GM12878 (cell line): ENCODE measurements at regions not wholly inside any gene's neighbourhood (a gene's known extent, or its start where the extent isn't known, plus 50 kb on each side); places are given as distances from the start of the nearest gene placed in this dataset.

Source experiments
- CEBPB ChIP-seq, 2 experiments: fragments of 150-350 bp in 1 of 2; IDR thresholded peaks; 2 replicates each; pipeline ENCODE4 v1.6.1; 2012 to 2014; ENCODE audit warnings: low read depth in 2 of 2, low read length in 2 of 2, borderline replicate concordance in 1 of 2, inconsistent platforms in 1 of 2
- CTCF ChIP-seq, 3 experiments: IDR thresholded peaks in 2 of 3; conservative IDR thresholded peaks in 1 of 3; 2 replicates each; pipeline ENCODE4 v1.5.1; 2011; ENCODE audit warnings: low read depth in 3 of 3, low read length in 3 of 3, mild to moderate bottlenecking in 3 of 3, control low read depth in 2 of 3, moderate library complexity in 2 of 3, inconsistent platforms in 1 of 3, mixed read lengths in 1 of 3; ENCODE audit not compliant: control insufficient read depth in 2 of 3, insufficient read depth in 1 of 3; ENCODE audit errors: extremely low read depth in 1 of 3
- KAT2A ChIP-seq: conservative IDR thresholded peaks from 2 replicates; pipeline ENCODE4 v1.6.1; 2011; ENCODE audit warnings: low read depth, low read length; ENCODE audit not compliant: control insufficient read depth
- MEF2B ChIP-seq: fragments of 450-650 bp; IDR thresholded peaks from 2 replicates; pipeline ENCODE4 v1.6.1; 2018; ENCODE audit warnings: mild to moderate bottlenecking, moderate library complexity; ENCODE audit not compliant: partially characterized antibody, poor library complexity, severe bottlenecking
- POLR2AphosphoS5 ChIP-seq: IDR thresholded peaks from 2 replicates; pipeline ENCODE4 v1.6.1; 2011; ENCODE audit warnings: mild to moderate bottlenecking, low read length, inconsistent platforms
- RAD21 ChIP-seq: IDR thresholded peaks from 2 replicates; pipeline ENCODE4 v1.6.1; 2011; ENCODE audit warnings: mild to moderate bottlenecking, low read depth, low read length, moderate library complexity; ENCODE audit not compliant: insufficient read depth
- SIX5 ChIP-seq: IDR thresholded peaks from 2 replicates; pipeline ENCODE4 v1.6.1; 2011; ENCODE audit warnings: mild to moderate bottlenecking, low read depth, low read length, moderate library complexity; ENCODE audit not compliant: severe bottlenecking
- TCF12 ChIP-seq: IDR thresholded peaks from 2 replicates; pipeline ENCODE4 v1.6.1; 2011; ENCODE audit warnings: low read depth, mild to moderate bottlenecking, low read length
- TF ChIP-seq, protein P1 (sequence below): fragments of 450-650 bp; IDR thresholded peaks from 2 replicates; pipeline ENCODE4 v1.6.1; 2017; ENCODE audit warnings: borderline replicate concordance
- TF ChIP-seq, protein P2 (sequence below): IDR thresholded peaks from 2 replicates; pipeline ENCODE4 v1.6.1; 2011; ENCODE audit warnings: mild to moderate bottlenecking, low read depth, low read length, moderate library complexity; ENCODE audit not compliant: insufficient replicate concordance

- no peak for TF ChIP-seq CTCF (IDR thresholded peaks at IDR 0.05 in 2 of 3, conservative IDR thresholded peaks at IDR 0.05 in 1 of 3; ENCODE audit: control insufficient read depth in 2 of 3, extremely low read depth in 1 of 3, insufficient read depth in 1 of 3, low read depth in 3 of 3, low read length in 3 of 3)
- TF ChIP-seq KAT2A, result no peak
- TF ChIP-seq MEF2B, result no peak
- TF ChIP-seq POLR2AphosphoS5, result no peak
- TF ChIP-seq, protein P1, sequence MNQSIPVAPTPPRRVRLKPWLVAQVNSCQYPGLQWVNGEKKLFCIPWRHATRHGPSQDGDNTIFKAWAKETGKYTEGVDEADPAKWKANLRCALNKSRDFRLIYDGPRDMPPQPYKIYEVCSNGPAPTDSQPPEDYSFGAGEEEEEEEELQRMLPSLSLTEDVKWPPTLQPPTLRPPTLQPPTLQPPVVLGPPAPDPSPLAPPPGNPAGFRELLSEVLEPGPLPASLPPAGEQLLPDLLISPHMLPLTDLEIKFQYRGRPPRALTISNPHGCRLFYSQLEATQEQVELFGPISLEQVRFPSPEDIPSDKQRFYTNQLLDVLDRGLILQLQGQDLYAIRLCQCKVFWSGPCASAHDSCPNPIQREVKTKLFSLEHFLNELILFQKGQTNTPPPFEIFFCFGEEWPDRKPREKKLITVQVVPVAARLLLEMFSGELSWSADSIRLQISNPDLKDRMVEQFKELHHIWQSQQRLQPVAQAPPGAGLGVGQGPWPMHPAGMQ, result no peak
- TF ChIP-seq, protein P2, sequence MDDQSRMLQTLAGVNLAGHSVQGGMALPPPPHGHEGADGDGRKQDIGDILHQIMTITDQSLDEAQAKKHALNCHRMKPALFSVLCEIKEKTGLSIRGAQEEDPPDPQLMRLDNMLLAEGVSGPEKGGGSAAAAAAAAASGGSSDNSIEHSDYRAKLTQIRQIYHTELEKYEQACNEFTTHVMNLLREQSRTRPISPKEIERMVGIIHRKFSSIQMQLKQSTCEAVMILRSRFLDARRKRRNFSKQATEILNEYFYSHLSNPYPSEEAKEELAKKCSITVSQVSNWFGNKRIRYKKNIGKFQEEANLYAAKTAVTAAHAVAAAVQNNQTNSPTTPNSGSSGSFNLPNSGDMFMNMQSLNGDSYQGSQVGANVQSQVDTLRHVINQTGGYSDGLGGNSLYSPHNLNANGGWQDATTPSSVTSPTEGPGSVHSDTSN, result no peak
- no peak for TF ChIP-seq TCF12
- no peak for TF ChIP-seq CEBPB (IDR thresholded peaks at IDR 0.05; ENCODE audit: borderline replicate concordance in 1 of 2, low read depth in 2 of 2, low read length in 2 of 2)
- no peak for TF ChIP-seq SIX5
- TF ChIP-seq RAD21, result no peak
Observed at GRCh38 chr12:116391501-116391900, 114.0 kb upstream of the MED13L start.
